HepG2 (cell line): ENCODE measurements at regions not wholly inside any gene's neighbourhood (a gene's known extent, or its start where the extent isn't known, plus 50 kb on each side); places are given as distances from the start of the nearest gene placed in this dataset.

Source experiments
- ATAC-seq: fragments of 200-7000 bp; cut with Tn5 transposase; 3 replicates; pipeline ENCODE4 v1.9.1; 2020; ENCODE audit warnings: mild to moderate bottlenecking, moderate library complexity
- BruUV-seq: library from RNA; stranded (reverse); fragments of 400-500 nt; replicated peaks from 2 replicates; lab custom pipeline; 2021; lab: Mats Ljungman, UMichigan
- CTCF ChIA-PET: fragments of 300-600 bp; formaldehyde crosslinking; extraction: SDS; loops from one replicate; lab custom pipeline; 2021; ENCODE audit warnings: low total read pairs, inconsistent platforms, low intra/inter-chr PET ratio; lab: Yijun Ruan, JAX
- POLR2A ChIA-PET: fragments of 350-600 bp; sonication (Branson Sonifier 250); formaldehyde crosslinking; loops from one replicate; lab custom pipeline; 2020; ENCODE audit warnings: antibody characterized with exemption, inconsistent platforms; lab: Yijun Ruan, JAX
- DNase-seq: peaks from one replicate; pipeline ENCODE4 v3.0.0-alpha.2; 2015; ENCODE audit warnings: low spot score
- FAIRE-seq: peaks from 3 replicates; lab custom pipeline; 2011; peaks lifted over from hg19 to GRCh38; lab: Jason Lieb, UNC
- H2AFZ ChIP-seq: one replicate; pipeline ENCODE4 v1.6.1; 2011; ENCODE audit warnings: low read length, inconsistent platforms
- H3K27ac ChIP-seq: fragments of 300-600 bp; 3 replicates; pipeline ENCODE4 v1.8.0; 2011; ENCODE audit warnings: mixed run types, mild to moderate bottlenecking, mixed read lengths, low read length, inconsistent platforms; ENCODE audit not compliant: insufficient read depth; ENCODE audit errors: extremely low read length
- H3K27me3 ChIP-seq, 2 experiments: fragments of 200-600 bp in 1 of 2; 2 replicates in 1 of 2; 3 replicates in 1 of 2; pipeline versions ENCODE4 v1.6.0 to v1.8.0; 2011; ENCODE audit warnings: low read length in 2 of 2, mild to moderate bottlenecking in 2 of 2, moderate library complexity in 2 of 2, inconsistent platforms in 1 of 2; ENCODE audit not compliant: insufficient read depth in 2 of 2, control insufficient read depth in 1 of 2
- H3K36me3 ChIP-seq, 2 experiments: fragments of 200-600 bp in 1 of 2; replicated peaks in 1 of 2; 2 replicates in 1 of 2; 3 replicates in 1 of 2; pipeline versions ENCODE4 v1.5.1 to v1.8.0; 2011; ENCODE audit warnings: low read length in 2 of 2, inconsistent platforms in 1 of 2; ENCODE audit not compliant: insufficient read depth in 2 of 2, control insufficient read depth in 1 of 2
- H3K4me1 ChIP-seq: 2 replicates; pipeline ENCODE4 v1.5.1; 2012; ENCODE audit warnings: low read length, inconsistent platforms; ENCODE audit not compliant: insufficient read depth
- H3K4me2 ChIP-seq: 2 replicates; pipeline ENCODE4 v1.6.0; 2011; ENCODE audit warnings: low read depth, low read length, inconsistent platforms
- H3K4me3 ChIP-seq, 3 experiments: fragments of 200-600 bp in 1 of 3; sonication (generic), shearing (Covaris generic) in 1 of 3; replicated peaks in 1 of 3; 2 replicates each; pipeline ENCODE4 v1.5.1; 2011 to 2016; ENCODE audit warnings: low read length in 3 of 3, inconsistent platforms in 2 of 3, low read depth in 2 of 3, mild to moderate bottlenecking in 2 of 3, control low read depth in 1 of 3, mixed read lengths in 1 of 3; ENCODE audit not compliant: insufficient read depth in 1 of 3
- H3K79me2 ChIP-seq: one replicate; pipeline ENCODE4 v1.6.1; 2011; ENCODE audit warnings: low read length, inconsistent platforms; ENCODE audit not compliant: insufficient read depth
- H3K9ac ChIP-seq: 2 replicates; pipeline ENCODE4 v1.6.0; 2011; ENCODE audit warnings: mild to moderate bottlenecking, low read depth, low read length, inconsistent platforms; ENCODE audit not compliant: insufficient read depth
- H3K9me3 ChIP-seq: 2 replicates; pipeline ENCODE4 v1.5.1; 2012; ENCODE audit warnings: mild to moderate bottlenecking, low read length
- H4K20me1 ChIP-seq: 2 replicates; pipeline ENCODE4 v1.6.0; 2011; ENCODE audit warnings: inconsistent platforms, mild to moderate bottlenecking, low read length, moderate library complexity; ENCODE audit not compliant: insufficient read depth
- ATF3 ChIP-seq: sonication (generic); formaldehyde crosslinking; IDR thresholded peaks from 2 replicates; pipeline ENCODE4 v1.4.0; 2020; ENCODE audit warnings: missing genetic modification reagents
- GMEB2 ChIP-seq: IDR thresholded peaks from 2 replicates; pipeline ENCODE4 v1.6.1; 2016; ENCODE audit warnings: missing biosample characterization, missing genetic modification reagents, low read depth
- HBP1 ChIP-seq: IDR thresholded peaks from 2 replicates; pipeline ENCODE4 v1.6.1; 2016; ENCODE audit warnings: low read depth, control low read depth
- HNF1B ChIP-seq: sonication (generic); formaldehyde crosslinking; IDR thresholded peaks from 2 replicates; pipeline ENCODE4 v1.5.1; 2020; ENCODE audit warnings: mild to moderate bottlenecking, moderate library complexity, missing genetic modification reagents
- KMT2B ChIP-seq: IDR thresholded peaks from 2 replicates; pipeline ENCODE4 v1.6.1; 2016; ENCODE audit warnings: missing genetic modification reagents, missing compliant biosample characterization
- MAFG ChIP-seq: sonication (generic); formaldehyde crosslinking; IDR thresholded peaks from 2 replicates; pipeline ENCODE4 v1.5.1; 2020; ENCODE audit warnings: mild to moderate bottlenecking, missing genetic modification reagents
- MTF2 ChIP-seq: sonication (generic); formaldehyde crosslinking; IDR thresholded peaks from 2 replicates; pipeline ENCODE4 v1.5.0; 2020; ENCODE audit warnings: missing genetic modification reagents, borderline replicate concordance
- ZFP1 ChIP-seq: IDR thresholded peaks from 2 replicates; pipeline ENCODE4 v1.6.1; 2016
- ZNF274 ChIP-seq: sonication (generic); formaldehyde crosslinking; IDR thresholded peaks from 2 replicates; pipeline ENCODE4 v1.5.1; 2020; ENCODE audit warnings: mild to moderate bottlenecking, missing genetic modification reagents
- ZNF788 ChIP-seq: sonication (generic); formaldehyde crosslinking; IDR thresholded peaks from 2 replicates; pipeline ENCODE4 v1.5.0; 2020; ENCODE audit warnings: mild to moderate bottlenecking, missing genetic modification reagents, borderline replicate concordance
- ZNF839 ChIP-seq: sonication (generic); formaldehyde crosslinking; IDR thresholded peaks from 2 replicates; pipeline ENCODE4 v1.4.0; 2020; ENCODE audit warnings: missing genetic modification reagents, mild to moderate bottlenecking, borderline replicate concordance
- whole genome bisulfite sequencing: methylation state at CpG from one replicate; pipeline ENCODE4 v1.1.6; 2017; ENCODE audit warnings: low lambda C conversion rate; 5-methylcytosine and 5-hydroxymethylcytosine counted together
- in situ Hi-C: cut with HindIII; loops from 2 replicates; pipeline ENCODE4 v1.10.0; 2017; ENCODE audit warnings: low pct_unique_long_range_greater_than_20kb; ENCODE audit not compliant: extremely low pct_ligation_motif_present
- intact Hi-C: fragments of 100-400 bp; cut with micrococcal nuclease; formaldehyde crosslinking; loops from one replicate; pipeline ENCODE4 v1.10.0; 2022; ENCODE audit not compliant: unreplicated experiment
- TF ChIP-seq, protein P1 (sequence below): sonication (generic); formaldehyde crosslinking; IDR thresholded peaks from 2 replicates; pipeline ENCODE4 v1.4.0; 2020; ENCODE audit warnings: missing genetic modification reagents
- TF ChIP-seq, protein P2 (sequence below): sonication (generic); formaldehyde crosslinking; IDR thresholded peaks from 2 replicates; pipeline ENCODE4 v1.4.0; 2020; ENCODE audit warnings: mild to moderate bottlenecking, missing genetic modification reagents
- TF ChIP-seq, protein P3 (sequence below): IDR thresholded peaks from 2 replicates; pipeline ENCODE4 v1.6.1; 2016; ENCODE audit warnings: low read depth, borderline replicate concordance

GRCh38 chr7:12834782-12835181, 147.3 kb downstream of the ARL4A start:
- intact Hi-C loops (no loop called here), in situ Hi-C loops (no loop called here)
- no peak for FAIRE-seq
- ChIA-PET CTCF (no interaction called here), POLR2A (no interaction called here)
- no peak overlapping the region for H3K9ac ChIP-seq
- no peaks in the 10 kb centered on the region for H3K4me1 ChIP-seq
- H3K36me3 ChIP-seq: no peaks in the 10 kb centered on the region
- H3K79me2 ChIP-seq: no peaks in the 10 kb centered on the region
- WGBS: 3% methylated on average over 1 of the region's 1 CpG
- no TSS peak for BruUV-seq
- ATAC-seq: no peak
- H3K27me3 ChIP-seq: no peaks in the 10 kb centered on the region
- DNase-seq: no peak
- H3K4me3 ChIP-seq: no peak overlapping the region
- H4K20me1 ChIP-seq: no peaks in the 10 kb centered on the region
- H3K4me2 ChIP-seq: no peak overlapping the region
- H3K27ac ChIP-seq: no peak overlapping the region
- H2AFZ ChIP-seq: no peak overlapping the region
- peaks cover 22% of the 10 kb centered on the region for H3K9me3 ChIP-seq
- TF ChIP-seq GMEB2 (no peak), ZNF839 (CRISPR knock-in tag) (no peak), MAFG (no peak), KMT2B (CRISPR knock-in tag) (no peak), HBP1 (no peak), ZFP1 (CRISPR knock-in tag) (no peak), MTF2 (no peak), ZNF274 (CRISPR knock-in tag) (no peak), ZNF788 (CRISPR knock-in tag) (no peak), ATF3 (CRISPR knock-in tag) (no peak), HNF1B (CRISPR knock-in tag) (no peak)
- TF ChIP-seq, protein P1, sequence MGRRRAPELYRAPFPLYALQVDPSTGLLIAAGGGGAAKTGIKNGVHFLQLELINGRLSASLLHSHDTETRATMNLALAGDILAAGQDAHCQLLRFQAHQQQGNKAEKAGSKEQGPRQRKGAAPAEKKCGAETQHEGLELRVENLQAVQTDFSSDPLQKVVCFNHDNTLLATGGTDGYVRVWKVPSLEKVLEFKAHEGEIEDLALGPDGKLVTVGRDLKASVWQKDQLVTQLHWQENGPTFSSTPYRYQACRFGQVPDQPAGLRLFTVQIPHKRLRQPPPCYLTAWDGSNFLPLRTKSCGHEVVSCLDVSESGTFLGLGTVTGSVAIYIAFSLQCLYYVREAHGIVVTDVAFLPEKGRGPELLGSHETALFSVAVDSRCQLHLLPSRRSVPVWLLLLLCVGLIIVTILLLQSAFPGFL (CRISPR knock-in tag): no peak
- TF ChIP-seq, protein P2, sequence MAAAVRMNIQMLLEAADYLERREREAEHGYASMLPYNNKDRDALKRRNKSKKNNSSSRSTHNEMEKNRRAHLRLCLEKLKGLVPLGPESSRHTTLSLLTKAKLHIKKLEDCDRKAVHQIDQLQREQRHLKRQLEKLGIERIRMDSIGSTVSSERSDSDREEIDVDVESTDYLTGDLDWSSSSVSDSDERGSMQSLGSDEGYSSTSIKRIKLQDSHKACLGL (CRISPR knock-in tag): no peak
- TF ChIP-seq, protein P3, sequence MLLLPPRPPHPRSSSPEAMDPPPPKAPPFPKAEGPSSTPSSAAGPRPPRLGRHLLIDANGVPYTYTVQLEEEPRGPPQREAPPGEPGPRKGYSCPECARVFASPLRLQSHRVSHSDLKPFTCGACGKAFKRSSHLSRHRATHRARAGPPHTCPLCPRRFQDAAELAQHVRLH (CRISPR knock-in tag): no peak
